GM21423 (cell line): ENCODE measurements at regions not wholly inside any gene's neighbourhood (a gene's known extent, or its start where the extent isn't known, plus 50 kb on each side); places are given as distances from the start of the nearest gene placed in this dataset.

ENCODE experiments used
- ATAC-seq: cut with Tn5 transposase; IDR thresholded peaks from one replicate; pipeline ENCODE4 v1.9.1; 2021; ENCODE audit warnings: mild to moderate bottlenecking, moderate library complexity; ENCODE audit not compliant: unreplicated experiment

DNA sequence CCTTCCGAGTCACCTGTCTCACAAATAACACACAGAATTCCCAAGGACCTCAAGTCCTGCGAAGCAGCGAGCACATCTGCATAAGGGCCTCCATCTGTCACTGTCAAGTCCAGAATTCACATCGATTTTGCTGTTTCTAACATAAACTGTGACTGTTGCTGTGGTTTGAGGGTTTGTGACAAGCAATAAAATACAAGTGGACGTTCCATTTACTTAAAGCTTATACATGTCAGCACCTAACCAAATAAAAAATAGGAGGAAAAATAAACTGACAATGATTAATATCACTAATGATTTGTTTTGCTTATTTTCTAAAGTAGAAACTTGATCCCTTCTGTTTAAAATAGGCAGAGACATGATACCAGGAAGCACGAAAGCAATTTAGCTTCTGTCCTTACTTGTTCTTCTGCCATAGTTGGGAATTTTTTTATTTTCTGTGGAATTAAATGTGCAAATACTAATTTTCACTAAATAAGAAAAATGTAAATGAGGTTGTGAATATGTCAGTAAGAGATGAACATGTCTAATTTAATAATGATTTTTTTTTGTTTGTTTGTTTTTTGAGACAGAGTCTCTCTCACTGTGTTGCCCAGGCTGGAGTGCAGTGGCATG, 279.1 kb downstream of the FGF9 start:
- ATAC-seq = no peak

DNA sequence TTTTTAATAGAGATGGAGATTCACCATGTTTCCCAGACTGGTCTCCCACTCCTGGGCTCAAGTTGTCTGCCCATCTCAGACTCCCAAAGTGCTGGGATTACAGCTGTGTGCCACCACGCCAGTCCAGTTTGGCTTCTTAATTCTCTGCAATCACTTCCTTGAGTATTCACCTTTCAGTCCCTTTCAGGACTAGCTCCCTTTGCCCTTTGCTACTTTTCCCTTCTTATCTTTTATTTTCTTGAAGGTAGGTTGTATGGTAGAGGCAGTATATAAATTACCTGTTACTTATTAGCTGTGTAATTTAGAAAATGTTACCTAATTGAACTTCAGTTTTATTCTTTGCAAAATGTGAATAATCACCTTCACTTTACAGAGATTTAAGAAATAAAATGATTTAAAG, 285.8 kb downstream of the FGF9 start:
- ATAC-seq = no peak

DNA sequence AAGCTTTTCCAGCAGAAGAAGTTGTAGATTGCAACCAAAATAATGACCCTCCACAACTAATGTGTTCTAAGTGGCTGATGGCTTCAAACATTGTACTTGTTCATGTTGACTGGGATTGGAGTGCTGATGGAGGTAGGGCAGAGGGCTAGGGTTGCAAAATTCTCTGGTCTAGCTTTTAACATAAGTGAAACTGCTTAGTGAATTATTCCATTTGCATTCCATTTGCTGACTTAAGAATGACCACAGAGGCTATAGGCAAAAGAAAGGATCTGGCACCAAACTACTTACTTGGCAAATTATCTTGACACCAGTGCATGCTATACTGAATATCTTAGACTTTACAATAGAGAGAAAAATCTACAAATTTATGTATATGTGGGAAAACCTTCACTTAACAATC, 287.0 kb downstream of the FGF9 start:
- no peak for ATAC-seq

DNA sequence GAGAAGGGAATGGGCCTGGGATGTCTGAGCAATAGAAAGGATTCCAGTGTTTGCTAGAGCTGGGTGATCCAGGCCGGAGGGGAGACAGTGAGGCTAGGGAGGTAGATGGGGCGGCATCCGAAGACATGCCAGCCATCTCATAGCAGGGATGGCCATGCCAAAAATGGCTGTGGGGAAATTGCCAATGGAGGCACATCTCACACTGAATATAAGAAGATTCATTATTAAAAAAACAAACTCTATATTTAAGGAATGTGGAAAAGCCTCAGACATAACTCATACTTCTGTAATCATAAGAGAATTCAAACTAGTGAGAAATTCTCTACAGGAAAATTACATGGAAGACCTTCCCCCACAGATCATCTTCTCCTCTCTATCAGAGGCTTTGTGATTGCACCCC, 289.2 kb downstream of the FGF9 start:
- no peak for ATAC-seq

DNA sequence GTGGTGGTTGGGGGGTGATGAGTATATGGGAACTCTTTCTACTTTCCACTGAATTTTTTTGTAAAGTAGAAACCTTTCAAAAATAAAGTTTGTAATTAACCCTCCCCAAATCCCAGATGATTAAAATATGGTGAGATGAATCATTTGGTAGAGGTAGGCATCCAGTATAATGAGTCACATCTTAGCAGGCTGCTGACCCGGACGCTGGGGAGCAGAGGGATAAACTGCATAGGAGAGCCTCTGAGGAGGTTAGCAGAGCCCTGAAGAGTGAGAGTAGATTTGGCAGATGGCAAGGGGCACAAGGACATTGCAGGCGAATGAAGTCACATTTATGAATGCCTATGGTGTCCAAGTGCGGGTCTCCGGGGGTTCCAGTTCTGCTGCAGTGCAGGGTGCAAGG, 293.8 kb downstream of the FGF9 start:
- ATAC-seq = no peak

DNA sequence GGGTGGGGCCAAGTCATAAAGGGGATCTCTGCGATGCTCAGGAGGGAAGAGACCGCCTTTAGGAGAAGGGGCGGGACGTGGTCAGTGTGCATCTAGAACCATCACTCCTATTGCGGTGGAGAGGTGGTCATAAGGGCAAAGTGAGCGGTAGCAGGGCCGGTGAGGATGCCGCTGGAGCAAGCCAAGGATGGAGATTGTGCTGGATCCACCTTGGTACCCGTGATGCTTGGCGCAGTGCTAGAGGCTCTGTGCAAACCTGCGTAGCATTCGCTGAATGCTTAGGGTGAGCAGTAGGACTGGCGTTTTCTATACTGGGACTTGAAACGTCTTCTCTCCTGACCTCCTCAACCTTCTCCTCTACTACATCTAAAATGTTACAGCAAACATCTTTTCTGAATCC, 294.2 kb downstream of the FGF9 start:
- ATAC-seq = no peak

DNA sequence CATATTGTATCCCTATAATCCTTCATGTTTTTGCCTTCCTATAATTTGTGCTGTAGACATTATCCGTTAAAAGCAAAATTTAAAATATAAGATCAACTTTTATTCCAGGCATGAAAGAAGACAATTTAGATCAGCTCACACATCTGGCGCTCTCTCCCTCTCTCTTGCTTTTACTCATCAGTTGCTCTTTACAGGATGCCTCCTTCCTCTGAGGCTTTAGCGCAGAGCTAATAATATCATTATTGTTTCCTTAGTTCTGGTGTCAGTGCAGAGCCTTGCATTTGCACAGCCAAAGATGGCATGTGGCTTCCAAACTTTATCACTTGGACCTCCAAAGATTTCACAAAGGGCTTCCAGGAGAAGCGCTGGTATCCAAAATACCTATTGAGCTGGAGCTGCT, 295.1 kb downstream of the FGF9 start:
- no peak for ATAC-seq

DNA sequence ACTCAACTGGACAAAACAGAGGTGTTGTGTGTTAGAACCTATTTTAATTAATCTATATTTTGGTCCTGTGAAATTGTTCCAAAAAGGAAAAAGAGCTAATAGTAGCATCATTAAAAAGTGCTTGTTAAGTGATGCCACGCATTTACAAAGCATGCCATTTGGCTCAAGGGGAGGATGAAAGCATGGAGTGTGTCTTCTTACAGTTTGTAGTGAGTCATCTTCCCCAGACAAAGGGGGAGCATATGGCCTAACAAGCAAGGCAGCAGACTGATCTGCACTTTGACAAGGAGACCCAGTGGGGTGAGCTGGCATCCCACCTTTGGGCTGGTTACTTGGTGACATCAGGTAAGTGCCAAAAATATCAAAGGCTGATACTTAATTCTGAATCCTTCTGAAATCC, 297.0 kb downstream of the FGF9 start:
- ATAC-seq = no peak

DNA sequence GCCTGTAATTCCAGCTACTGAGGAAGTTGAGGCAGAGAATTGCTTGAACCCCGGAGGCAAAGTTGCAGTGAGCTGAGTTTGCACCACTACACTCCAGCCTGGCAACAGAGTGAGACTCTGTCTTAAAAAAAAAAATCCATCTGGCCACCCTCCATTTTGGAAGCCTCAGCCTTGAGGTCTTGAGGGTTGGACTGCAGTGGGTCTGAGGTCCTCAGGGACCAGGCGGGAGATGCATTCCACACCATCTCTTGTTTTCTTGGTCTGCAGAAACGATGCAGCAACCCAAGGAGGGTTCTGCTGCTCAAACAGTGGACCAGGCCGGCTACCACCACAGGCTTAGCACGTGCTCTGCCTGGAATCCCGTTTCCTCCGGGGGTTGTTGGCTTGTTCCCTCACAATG, 299.3 kb downstream of the FGF9 start:
- no peak for ATAC-seq

DNA sequence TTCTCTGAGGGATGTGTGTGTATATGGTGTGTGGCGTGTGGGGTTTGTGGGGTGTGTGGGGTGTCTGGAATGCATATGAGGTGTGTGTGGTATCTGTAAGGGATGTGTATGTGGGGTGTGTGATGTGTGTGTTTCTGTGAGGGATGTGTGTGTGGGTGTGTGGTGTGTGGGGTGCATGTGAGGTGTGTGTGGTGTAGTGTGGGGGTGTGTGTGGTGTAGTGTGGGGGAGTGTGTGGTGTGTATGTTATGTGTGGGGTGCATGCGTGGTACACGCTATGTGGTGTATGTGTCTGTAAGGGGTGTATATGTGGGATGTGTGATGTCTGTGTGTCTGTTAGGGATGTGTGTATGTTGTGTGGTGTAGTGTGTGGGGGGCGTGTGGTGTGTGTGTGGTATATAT, 300.0 kb downstream of the FGF9 start:
- no peak for ATAC-seq

DNA sequence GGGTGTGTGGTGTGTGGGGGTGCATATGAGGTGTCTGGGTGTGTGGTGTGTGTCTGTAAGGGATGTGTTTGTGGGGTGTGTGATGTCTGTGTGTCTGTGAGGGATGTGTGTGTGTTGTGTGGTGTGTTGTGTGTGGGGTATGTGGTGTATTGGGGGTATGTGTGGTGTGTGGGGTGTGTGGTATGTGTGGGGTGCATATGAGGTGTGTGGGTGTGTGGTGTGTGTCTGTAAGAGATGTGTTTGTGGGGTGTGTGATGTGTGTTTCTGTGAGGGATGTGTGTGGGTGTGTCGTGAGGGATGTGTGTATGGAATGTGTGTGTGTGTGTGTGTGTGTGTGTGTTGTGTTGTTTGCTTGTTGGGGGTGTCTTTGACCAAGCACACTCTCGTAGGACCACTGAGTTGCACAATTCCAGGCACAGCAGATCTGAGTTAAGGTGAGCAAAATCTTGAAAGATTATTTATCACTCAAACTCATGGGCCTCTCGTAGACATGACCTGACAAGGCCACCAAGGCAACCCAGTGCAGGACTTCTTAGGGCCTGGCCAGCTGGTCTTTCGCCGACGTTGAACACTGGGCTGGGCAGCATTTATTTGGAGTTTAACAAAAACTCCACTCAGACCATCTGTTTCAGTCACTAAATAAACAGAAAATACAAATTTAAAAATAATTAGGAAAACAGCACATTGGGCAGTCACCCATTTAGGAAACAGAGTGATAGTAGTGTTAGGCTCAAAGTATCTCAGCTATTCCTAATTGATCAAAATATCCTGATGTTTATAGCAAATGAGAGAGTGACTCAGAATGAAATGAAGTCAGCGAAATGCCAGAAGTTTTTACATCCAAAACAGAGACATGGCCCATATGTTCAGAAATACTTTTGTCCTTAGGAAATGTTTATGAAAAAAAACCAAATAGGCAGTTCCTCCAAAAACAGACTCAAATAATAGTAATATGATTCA, 301.1 kb downstream of the FGF9 start:
- no peak for ATAC-seq

DNA sequence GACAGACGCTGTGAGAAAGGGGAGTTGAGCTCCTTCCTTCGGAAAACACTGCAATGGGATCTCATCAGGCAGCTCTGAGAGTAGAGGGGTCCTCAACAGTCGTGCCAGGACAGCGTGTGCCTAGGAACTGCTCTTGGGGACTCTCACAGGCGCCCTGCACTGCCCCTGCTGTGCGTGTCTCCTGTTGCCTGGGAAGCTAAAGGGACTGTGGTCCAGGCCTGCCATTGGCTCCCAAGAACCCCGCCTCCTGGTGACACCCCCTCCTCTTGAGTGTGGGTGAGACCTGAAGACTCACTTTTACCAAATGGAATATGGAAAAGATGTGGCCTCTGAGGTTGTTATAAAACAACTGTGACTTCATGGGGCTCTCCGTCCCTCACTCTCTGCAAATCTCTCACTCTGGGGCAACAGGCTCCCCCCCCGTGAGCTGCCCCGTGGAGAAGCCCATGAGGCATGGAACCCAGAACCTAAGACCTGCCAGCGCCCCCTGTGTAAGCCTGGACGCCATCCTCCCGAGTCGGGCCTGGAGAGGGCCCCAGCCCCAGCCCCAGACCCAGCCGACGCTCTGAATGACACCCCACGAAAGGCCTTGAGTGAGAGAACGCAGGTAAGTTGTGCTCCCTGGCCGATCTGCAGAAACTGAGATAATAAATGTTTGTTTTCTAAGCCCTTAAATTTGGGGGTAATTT, 302.7 kb downstream of the FGF9 start:
- ATAC-seq = no peak

DNA sequence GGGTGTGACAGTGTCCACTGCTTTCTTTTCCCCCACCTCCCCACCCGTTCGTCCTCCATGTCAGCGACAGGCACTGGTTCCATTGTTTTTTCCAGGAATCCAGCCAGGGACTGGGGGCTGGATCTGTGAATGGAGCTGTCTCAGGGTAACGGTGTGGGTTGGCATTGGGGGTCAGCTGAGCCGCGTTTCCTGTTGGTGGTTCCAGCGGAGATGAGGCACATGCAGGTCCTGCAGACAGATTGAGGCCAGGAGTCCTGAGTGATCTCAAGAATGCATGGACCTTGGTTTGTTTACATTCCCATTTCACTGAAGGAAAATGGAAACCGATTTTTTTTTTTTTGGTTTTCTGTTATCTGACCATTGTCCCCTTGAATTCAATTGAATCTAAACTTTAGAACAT, 303.9 kb downstream of the FGF9 start:
- ATAC-seq = no peak

DNA sequence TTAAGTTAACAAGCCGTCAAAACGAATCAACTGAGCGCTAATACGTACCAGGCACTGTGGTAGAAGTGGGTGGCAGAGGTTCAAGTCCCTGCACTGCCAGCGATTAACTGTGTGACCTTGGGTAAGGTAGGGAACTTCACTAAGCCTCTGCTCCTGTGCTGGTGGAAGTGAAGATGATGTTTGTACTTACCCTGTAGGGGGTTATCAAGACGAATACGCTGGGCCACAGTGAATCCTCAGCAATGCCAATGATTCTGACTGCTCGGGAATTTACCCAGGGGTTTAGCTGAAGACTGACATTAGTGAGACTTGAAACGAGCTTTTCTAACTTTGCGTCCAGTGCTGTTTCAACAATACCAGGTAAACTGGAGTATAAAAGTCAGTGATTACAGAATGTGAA, 305.3 kb downstream of the FGF9 start:
- no peak for ATAC-seq

DNA sequence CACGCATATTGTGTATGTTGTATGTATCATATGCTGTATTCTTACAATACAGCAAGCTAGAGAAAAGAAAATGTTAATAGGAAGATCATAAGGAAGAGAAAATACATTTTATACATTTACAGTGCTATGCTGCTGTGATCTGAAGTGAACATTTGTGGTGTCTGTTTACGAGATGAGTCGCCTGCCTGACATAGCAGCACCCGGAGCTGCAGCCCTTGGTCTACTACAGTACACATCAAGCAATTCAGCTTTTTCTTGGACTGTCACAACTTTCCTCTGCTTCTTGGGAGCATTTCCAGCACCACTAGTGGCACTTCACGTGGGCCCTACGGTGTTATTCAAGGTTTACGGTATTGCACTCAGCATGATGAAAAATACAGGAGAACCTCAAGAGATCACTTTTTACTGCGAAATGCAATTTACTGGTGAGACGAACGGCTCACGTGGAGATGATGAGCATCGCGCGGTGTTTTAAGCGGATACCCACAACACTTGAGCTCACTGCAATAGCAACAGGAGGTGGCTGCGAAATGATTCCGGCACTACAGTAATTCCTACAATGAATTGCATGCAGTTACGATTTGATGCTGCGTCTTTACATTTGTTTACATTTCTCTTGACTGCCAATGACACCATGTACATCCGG, 308.4 kb downstream of the FGF9 start:
- ATAC-seq = no peak

DNA sequence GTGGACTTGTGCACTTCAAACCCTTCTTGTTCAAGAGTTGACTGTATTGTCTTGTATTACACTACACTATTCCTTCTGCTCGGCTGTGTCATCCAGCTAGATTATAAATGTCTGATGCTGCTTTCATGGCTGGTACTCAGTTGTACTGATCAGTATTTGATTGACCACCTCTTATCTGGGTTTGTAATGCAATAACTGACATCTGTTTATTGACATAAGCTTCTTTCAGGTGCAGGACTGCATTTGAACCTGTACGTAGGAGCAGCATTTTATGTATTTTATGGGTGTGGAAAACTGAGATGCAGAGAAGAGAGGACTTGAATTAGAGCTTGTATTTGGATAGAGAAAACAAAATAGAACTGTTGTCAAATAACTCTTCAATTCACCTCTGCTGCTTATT, 309.2 kb downstream of the FGF9 start:
- ATAC-seq = no peak

DNA sequence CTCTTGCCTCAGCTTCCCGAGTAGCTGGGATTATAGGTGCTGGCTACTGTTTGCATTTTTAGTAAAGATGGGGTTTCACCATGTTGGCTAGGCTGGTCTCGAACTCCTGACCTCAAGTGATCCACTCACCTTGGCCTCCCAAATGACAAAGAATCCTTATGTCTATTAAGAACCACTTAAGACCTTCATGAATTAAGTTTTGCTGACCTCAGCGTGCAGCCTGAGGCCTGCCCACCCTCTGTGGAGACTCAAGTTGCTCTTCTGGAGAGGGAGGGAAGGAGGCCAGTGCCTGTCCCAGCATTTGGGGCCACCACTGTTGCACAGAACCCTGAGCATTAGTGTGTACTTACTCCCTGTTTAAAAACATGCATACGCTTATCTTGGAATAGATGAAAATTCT, 313.3 kb downstream of the FGF9 start:
- no peak for ATAC-seq

DNA sequence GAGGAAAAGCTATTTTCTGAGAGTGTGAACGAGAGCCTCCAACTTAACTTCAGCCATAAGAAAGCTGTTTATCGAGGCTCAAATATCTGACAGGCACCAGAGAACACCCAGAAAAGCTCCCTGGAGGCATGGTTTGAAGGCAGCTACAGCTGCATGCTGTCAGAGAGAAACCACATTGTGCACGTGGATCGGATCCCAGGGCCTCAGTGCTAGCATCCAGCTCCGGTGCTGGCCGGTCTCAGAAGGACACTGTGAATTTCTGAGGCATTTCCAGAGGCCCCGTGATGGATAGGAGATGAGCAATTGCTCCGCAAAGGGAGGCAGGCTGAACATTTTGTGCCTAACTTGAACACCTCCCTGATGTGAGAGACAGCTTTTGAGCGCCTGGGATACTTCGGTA, 315.7 kb downstream of the FGF9 start:
- ATAC-seq = no peak

DNA sequence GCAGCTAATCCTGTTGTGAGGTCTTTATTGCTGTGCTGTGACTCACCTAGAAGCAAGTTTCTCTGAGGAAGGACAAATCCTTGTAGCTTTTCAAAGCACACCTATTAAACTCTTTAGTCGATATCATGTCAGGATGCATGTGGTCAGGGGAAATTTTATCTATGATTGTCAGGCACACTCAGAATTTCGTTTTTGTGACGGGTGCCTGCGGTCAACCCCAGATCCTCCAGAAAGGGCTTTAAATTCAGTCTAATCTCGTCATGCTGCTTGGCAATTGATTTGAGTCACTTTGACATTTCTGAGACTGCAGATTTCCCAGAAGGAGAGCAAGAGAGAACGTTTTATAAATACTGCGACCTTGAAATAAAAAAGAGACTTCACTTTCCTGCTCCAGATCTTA, 316.9 kb downstream of the FGF9 start:
- ATAC-seq = no peak

DNA sequence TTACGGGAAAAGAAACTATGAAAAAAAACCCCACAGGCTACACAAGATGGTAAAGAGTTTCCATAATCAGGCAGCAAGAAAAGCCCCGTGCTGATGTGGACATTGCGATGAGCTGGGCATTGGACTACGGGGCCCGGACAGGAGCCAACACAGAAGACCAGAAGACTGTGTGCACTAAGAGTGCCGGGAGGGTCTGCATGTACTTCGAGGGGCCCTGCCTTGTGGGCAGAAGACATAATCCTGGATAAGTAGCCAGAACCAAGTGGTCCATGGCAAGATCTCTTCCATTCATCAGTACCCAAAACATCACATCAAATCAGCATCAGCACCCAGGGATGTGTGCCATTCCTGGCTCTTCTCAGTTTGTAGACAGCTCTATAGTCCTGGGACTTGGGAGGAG, 317.8 kb downstream of the FGF9 start:
- ATAC-seq = no peak

DNA sequence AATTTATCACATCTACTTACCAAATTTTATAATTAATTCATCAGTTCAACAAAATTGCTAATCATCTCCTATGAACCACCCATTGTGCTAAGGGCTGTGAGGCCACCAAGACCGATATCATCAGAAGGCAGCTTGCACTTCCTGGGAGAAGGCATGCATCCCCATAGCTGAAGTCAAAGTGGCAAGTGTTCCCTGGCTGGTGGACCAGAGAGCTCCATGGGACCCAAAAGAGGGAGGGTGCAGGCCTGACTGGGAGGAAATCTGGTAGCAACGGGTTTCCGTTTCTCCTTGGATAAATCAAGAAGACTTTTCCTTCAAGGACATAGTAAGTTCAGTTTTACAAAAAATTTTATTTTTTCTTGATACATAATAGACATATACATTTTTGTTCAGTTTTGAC, 325.2 kb downstream of the FGF9 start:
- ATAC-seq = no peak

DNA sequence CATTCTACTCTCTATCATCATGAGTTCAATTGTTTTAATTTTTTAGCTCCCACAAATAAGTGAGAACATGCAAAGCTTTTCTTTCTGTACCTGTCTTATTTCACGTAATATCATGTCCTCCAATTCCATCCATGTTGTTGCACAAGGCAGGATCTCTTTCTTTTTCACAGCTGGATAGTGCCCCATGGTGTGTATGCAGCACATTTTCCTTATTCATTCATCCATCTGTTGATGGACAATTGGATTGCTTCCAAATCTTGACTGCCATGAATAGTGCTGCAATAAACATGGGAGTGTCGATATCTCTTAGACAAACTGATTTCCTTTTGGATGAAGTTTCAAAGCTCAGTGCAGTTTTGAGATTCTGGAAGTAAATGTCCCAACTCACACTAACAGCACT, 326.9 kb downstream of the FGF9 start:
- ATAC-seq = no peak
